ENCODE measurements at regions not wholly inside any gene's neighbourhood (a gene's known extent, or its start where the extent isn't known, plus 50 kb on each side); places are given as distances from the start of the nearest gene placed in this dataset.
"Not testable (repeated sequence)": the region's sequence is repeated elsewhere in the genome, so short reads cannot be mapped to it uniquely, and the experiment has no call there.

GRCh38 chr1:229004066-229004833 lies 266.7 kb upstream of the RAB4A start:
- no peak for DNase-seq (ENCODE audit: low spot score)

- DNase-seq (ENCODE audit: low spot score): no peak
Observed at GRCh38 chr1:229005097-229005496, 265.8 kb upstream of the RAB4A start.

- no peak for DNase-seq (ENCODE audit: low spot score)
Observed at GRCh38 chr1:229005556-229005955, 265.4 kb upstream of the RAB4A start.

- no peak for DNase-seq (ENCODE audit: low spot score)
Observed at GRCh38 chr1:229006121-229006870, 264.6 kb upstream of the RAB4A start.

GRCh38 chr1:229007167-229007566 lies 263.7 kb upstream of the RAB4A start:
- DNase-seq (ENCODE audit: low spot score): peak; percentile 57

GRCh38 chr1:229007701-229008100 lies 263.2 kb upstream of the RAB4A start:
- DNase-seq (ENCODE audit: low spot score): no peak

GRCh38 chr1:229008347-229008746 lies 262.6 kb upstream of the RAB4A start:
- not testable (repeated sequence) for DNase-seq (ENCODE audit: low spot score)

- no peak for DNase-seq (ENCODE audit: low spot score)
Observed at GRCh38 chr1:229011022-229011421, 259.9 kb upstream of the RAB4A start.

GRCh38 chr1:229012823-229013222 lies 258.1 kb upstream of the RAB4A start:
- DNase-seq (ENCODE audit: low spot score): no peak

- DNase-seq (ENCODE audit: low spot score): no peak
Observed at GRCh38 chr1:229013981-229014380, 256.9 kb upstream of the RAB4A start.

GRCh38 chr1:229015806-229016205 lies 255.1 kb upstream of the RAB4A start:
- DNase-seq (ENCODE audit: low spot score): no peak

GRCh38 chr1:229017091-229017490 lies 253.8 kb upstream of the RAB4A start:
- no peak for DNase-seq (ENCODE audit: low spot score)

GRCh38 chr1:229018674-229019295 lies 252.1 kb upstream of the RAB4A start:
- no peak for DNase-seq (ENCODE audit: low spot score)

GRCh38 chr1:229019663-229020271 lies 251.1 kb upstream of the RAB4A start:
- peak; percentile 55 for DNase-seq (ENCODE audit: low spot score)

GRCh38 chr1:229021034-229021433 lies 249.9 kb upstream of the RAB4A start:
- peak; percentile 39 for DNase-seq (ENCODE audit: low spot score)

- DNase-seq (ENCODE audit: low spot score): peak; percentile 71
Observed at GRCh38 chr1:229022595-229023333, 248.1 kb upstream of the RAB4A start.

GRCh38 chr1:229023651-229024300 lies 247.1 kb upstream of the RAB4A start:
- DNase-seq (ENCODE audit: low spot score): no peak

GRCh38 chr1:229024528-229025130 lies 246.3 kb upstream of the RAB4A start:
- DNase-seq (ENCODE audit: low spot score): no peak

- DNase-seq (ENCODE audit: low spot score): no peak
Observed at GRCh38 chr1:229025576-229025975, 245.3 kb upstream of the RAB4A start.

GRCh38 chr1:229027158-229027557 lies 243.8 kb upstream of the RAB4A start:
- no peak for DNase-seq (ENCODE audit: low spot score)

All from mesenteric fat pad (tissue), 1 donor.